GM12891 (cell line): ENCODE measurements at regions not wholly inside any gene's neighbourhood (a gene's known extent, or its start where the extent isn't known, plus 50 kb on each side); places are given as distances from the start of the nearest gene placed in this dataset.

Experiments used
- POLR2A ChIP-seq: IDR thresholded peaks from 2 replicates; pipeline ENCODE4 v1.6.1; 2011; ENCODE audit warnings: low read depth, low read length, control low read depth
- POLR2AphosphoS5 ChIP-seq: IDR thresholded peaks from 2 replicates; pipeline ENCODE4 v1.6.1; 2011; ENCODE audit warnings: low read depth, low read length, control low read depth
- TAF1 ChIP-seq: IDR thresholded peaks from 2 replicates; pipeline ENCODE4 v1.6.1; 2011; ENCODE audit warnings: low read depth, low read length, control low read depth

DNA sequence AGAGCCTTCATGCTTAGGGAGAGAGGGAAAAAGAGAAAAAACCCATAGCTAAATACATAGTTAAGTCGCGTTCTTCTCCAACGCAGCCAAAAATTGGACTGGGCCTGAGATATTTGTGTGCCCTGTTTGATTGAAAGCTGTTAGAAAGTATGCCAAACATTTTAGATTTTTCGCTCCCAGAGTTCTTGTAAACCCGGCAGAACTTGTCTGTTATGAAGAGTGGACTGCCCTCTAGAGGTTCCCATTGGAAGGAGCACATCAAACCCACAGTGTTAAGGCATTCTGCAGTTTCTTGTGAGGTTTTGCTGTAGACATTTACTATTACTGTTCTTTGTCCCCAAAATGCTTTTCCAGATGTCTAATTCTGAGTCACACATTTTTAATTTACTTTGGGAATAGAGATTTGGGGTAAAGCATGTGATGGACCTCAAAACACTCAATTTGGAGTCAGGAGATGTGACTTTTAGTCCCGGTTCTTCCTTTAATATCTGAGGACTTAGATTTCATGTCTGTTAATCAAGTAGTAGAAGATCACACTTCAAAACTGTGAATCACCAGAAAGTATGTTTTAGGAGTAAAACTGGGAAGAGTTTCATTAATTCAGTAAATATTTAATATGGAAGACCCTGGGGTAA, 96.6 kb downstream of the PCSK1 start:
- no peak for TF ChIP-seq POLR2AphosphoS5
- no peak for TF ChIP-seq POLR2A
- TF ChIP-seq TAF1, result no peak
